CD4-positive, alpha-beta T cell (primary cell): ENCODE measurements at regions not wholly inside any gene's neighbourhood (a gene's known extent, or its start where the extent isn't known, plus 50 kb on each side); places are given as distances from the start of the nearest gene placed in this dataset.

Experiments
- ATAC-seq: fragments of 200-7000 bp; cut with Tn5 transposase; one replicate; pipeline ENCODE4 v1.10.0; 2022; ENCODE audit warnings: mild to moderate bottlenecking; ENCODE audit not compliant: poor library complexity
- CTCF ChIA-PET: fragments of 350-600 bp; sonication (Branson Sonifier 250); formaldehyde crosslinking; loops from one replicate; lab custom pipeline; 2021; ENCODE audit warnings: antibody characterized with exemption, inconsistent platforms; lab: Charles Lee
- POLR2A ChIA-PET: fragments of 350-600 bp; sonication (Branson Sonifier 250); formaldehyde crosslinking; loops from one replicate; lab custom pipeline; 2021; ENCODE audit warnings: antibody characterized with exemption, inconsistent platforms; lab: Charles Lee
- DNase-seq, 14 experiments: peaks; one replicate each; pipeline ENCODE4 v3.0.0-alpha.2; 2013 to 2020; ENCODE audit warnings: mixed read lengths in 2 of 14
- H3K27ac ChIP-seq, 2 donors: one replicate each; pipeline versions ENCODE4 v1.5.1 to v1.7.0; 2013; ENCODE audit warnings: low read length in 2 of 2, low read depth in 1 of 2, mild to moderate bottlenecking in 1 of 2
- H3K27me3 ChIP-seq, 2 experiments: 1 replicate in 1 of 2; 2 replicates in 1 of 2; pipeline versions ENCODE4 v1.6.1 to v1.7.0; 2013; ENCODE audit warnings: low read length in 2 of 2, control low read depth in 1 of 2, mild to moderate bottlenecking in 1 of 2, moderate library complexity in 1 of 2; ENCODE audit not compliant: insufficient read depth in 2 of 2, control insufficient read depth in 1 of 2
- H3K36me3 ChIP-seq: one replicate; pipeline ENCODE4 v1.6.1; 2013; ENCODE audit warnings: low read length, control low read depth; ENCODE audit not compliant: insufficient read depth
- H3K4me1 ChIP-seq: one replicate; pipeline ENCODE4 v1.6.1; 2013; ENCODE audit warnings: low read length, control low read depth; ENCODE audit not compliant: insufficient read depth
- H3K4me3 ChIP-seq: one replicate; pipeline ENCODE4 v1.5.1; 2013; ENCODE audit warnings: mild to moderate bottlenecking, low read length, moderate library complexity
- H3K9me3 ChIP-seq, 2 experiments: 1 replicate in 1 of 2; 2 replicates in 1 of 2; pipeline versions ENCODE4 v1.6.1 to v1.7.0; 2013; ENCODE audit warnings: low read length in 2 of 2, mild to moderate bottlenecking in 2 of 2, control low read depth in 1 of 2, moderate library complexity in 1 of 2; ENCODE audit not compliant: control insufficient read depth in 1 of 2, insufficient read depth in 1 of 2
- H3K27ac Mint-ChIP-seq: one replicate; pipeline ENCODE4 v1.8.0; 2020; ENCODE audit warnings: mixed read lengths
- H3K27me3 Mint-ChIP-seq: one replicate; pipeline ENCODE4 v1.8.0; 2021; ENCODE audit warnings: mixed read lengths
- H3K36me3 Mint-ChIP-seq: one replicate; pipeline ENCODE4 v1.8.0; 2021; ENCODE audit warnings: low read depth, mixed read lengths
- H3K4me1 Mint-ChIP-seq: one replicate; pipeline ENCODE4 v1.8.0; 2021; ENCODE audit warnings: low read depth, mixed read lengths
- H3K4me3 Mint-ChIP-seq: one replicate; pipeline ENCODE4 v1.8.0; 2020; ENCODE audit warnings: mild to moderate bottlenecking, mixed read lengths
- H3K9me3 Mint-ChIP-seq: one replicate; pipeline ENCODE4 v1.8.0; 2020; ENCODE audit warnings: mixed read lengths
- intact Hi-C, 2 experiments: fragments of 100-400 bp; cut with DNase I in 1 of 2; cut with micrococcal nuclease in 1 of 2; formaldehyde crosslinking; loops; one replicate each; pipeline versions ENCODE4 v1.15.1 to v1.9.0; 2023 to 2025; cut with DNase I, micrococcal nuclease
- TF ChIP-seq, protein P1 (sequence below): fragments of 200-600 bp; IDR thresholded peaks from one replicate; pipeline ENCODE4 v1.8.0; 2022; ENCODE audit warnings: antibody characterized with exemption, mild to moderate bottlenecking

DNA sequence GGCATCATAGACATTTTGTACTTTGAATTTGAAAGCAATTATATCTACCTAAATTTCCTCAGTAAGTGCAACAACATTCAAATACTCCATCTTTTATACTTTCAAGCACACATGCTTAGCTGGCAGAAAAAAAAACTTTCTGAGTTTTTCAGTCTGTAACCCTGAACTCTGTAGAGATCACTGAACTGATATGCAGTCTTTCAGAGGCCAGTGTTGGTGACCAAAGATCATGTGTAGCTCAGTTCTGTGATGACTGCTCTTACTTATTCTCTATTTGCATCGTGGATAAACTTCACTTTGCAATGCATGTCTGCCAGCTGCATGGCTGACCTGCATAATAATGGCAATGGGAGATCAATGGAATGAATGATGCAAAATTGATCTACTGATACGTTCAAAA lies 431.3 kb downstream of the FRK start:
- TF ChIP-seq, protein P1, sequence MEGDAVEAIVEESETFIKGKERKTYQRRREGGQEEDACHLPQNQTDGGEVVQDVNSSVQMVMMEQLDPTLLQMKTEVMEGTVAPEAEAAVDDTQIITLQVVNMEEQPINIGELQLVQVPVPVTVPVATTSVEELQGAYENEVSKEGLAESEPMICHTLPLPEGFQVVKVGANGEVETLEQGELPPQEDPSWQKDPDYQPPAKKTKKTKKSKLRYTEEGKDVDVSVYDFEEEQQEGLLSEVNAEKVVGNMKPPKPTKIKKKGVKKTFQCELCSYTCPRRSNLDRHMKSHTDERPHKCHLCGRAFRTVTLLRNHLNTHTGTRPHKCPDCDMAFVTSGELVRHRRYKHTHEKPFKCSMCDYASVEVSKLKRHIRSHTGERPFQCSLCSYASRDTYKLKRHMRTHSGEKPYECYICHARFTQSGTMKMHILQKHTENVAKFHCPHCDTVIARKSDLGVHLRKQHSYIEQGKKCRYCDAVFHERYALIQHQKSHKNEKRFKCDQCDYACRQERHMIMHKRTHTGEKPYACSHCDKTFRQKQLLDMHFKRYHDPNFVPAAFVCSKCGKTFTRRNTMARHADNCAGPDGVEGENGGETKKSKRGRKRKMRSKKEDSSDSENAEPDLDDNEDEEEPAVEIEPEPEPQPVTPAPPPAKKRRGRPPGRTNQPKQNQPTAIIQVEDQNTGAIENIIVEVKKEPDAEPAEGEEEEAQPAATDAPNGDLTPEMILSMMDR, result no peak
- intact Hi-C loops, result no loop called here
- no peaks in the 10 kb centered on the region for H3K9me3 ChIP-seq
- ChIA-PET POLR2A (no interaction called here), CTCF (no interaction called here)
- DNase-seq (no peak), ATAC-seq (no peak)
- H3K4me1 ChIP-seq, result no peaks in the 10 kb centered on the region
- Mint-ChIP-seq H3K27me3 (no peaks in the 10 kb centered on the region), H3K9me3 (no peaks in the 10 kb centered on the region), H3K4me1 (no peaks in the 10 kb centered on the region), H3K4me3 (no peak overlapping the region), H3K36me3 (no peaks in the 10 kb centered on the region), H3K27ac (no peak overlapping the region)
- no peak overlapping the region for H3K27ac ChIP-seq
- no peaks in the 10 kb centered on the region for H3K36me3 ChIP-seq
- no peaks in the 10 kb centered on the region for H3K27me3 ChIP-seq
- H3K4me3 ChIP-seq, result no peak overlapping the region

DNA sequence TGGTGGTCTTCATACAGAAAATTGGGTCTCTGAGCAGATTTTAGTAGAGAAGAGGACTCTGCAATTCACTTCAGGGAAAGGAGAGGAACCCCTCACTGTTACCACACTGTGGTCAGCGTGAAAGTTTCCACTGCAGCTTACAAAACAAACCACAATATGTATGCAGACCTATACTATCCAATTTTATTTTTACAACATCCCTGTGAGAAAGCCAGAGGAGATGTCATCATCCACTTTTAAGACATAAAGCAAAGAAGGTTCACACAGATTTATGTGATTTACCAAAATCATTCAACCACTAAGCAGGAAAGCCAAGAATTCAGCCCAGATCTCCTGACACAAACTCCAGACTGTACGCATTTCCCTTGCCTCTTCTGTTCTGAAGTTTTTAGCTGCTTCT lies 442.4 kb downstream of the FRK start:
- H3K9me3 ChIP-seq, result no peaks in the 10 kb centered on the region
- ChIA-PET CTCF (no interaction called here), POLR2A (no interaction called here)
- Mint-ChIP-seq H3K4me3 (no peak overlapping the region), H3K9me3 (peaks cover 12% of the 10 kb centered on the region), H3K27me3 (no peaks in the 10 kb centered on the region), H3K36me3 (no peaks in the 10 kb centered on the region), H3K4me1 (no peaks in the 10 kb centered on the region), H3K27ac (no peak overlapping the region)
- intact Hi-C loops, result no loop called here
- H3K4me3 ChIP-seq, result no peak overlapping the region
- no peaks in the 10 kb centered on the region for H3K4me1 ChIP-seq
- DNase-seq, result no peak
- H3K36me3 ChIP-seq, result no peaks in the 10 kb centered on the region
- TF ChIP-seq, protein P1, result no peak
- H3K27ac ChIP-seq, result no peak overlapping the region
- ATAC-seq, result no peak
- H3K27me3 ChIP-seq, result no peaks in the 10 kb centered on the region

DNA sequence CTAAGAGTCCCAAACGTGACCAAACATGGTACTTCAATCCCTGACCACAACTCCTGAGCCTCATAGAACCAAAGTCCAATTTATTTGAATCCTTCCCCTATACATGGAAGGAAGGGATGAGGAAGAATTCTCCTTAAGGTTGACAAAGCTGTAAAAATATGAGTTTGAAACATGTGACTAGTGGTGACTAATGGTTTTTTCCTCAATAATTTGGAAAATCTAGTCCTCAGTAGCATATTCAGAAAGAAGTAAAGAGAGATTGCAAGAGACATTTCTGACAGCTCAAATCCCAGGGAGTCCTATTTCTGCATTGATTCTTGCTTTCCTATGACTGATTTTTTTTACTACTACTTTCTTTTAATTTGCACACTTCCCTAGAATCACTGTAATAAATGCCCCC lies 443.7 kb downstream of the FRK start:
- Histone ChIP-seq H3K36me3 (no peaks in the 10 kb centered on the region), H3K9me3 (no peaks in the 10 kb centered on the region), H3K4me3 (no peak overlapping the region), H3K27ac (no peak overlapping the region), H3K27me3 (no peaks in the 10 kb centered on the region), H3K4me1 (no peaks in the 10 kb centered on the region)
- Mint-ChIP-seq H3K27ac (no peak overlapping the region), H3K4me3 (no peak overlapping the region), H3K4me1 (no peaks in the 10 kb centered on the region), H3K9me3 (peaks cover 10% of the 10 kb centered on the region), H3K36me3 (no peaks in the 10 kb centered on the region), H3K27me3 (no peaks in the 10 kb centered on the region)
- intact Hi-C loops, result no loop called here
- no peak for ATAC-seq
- ChIA-PET CTCF (no interaction called here), POLR2A (no interaction called here)
- DNase-seq, result no peak
- TF ChIP-seq, protein P1, result no peak
